ENCODE measurements at regions not wholly inside any gene's neighbourhood (a gene's known extent, or its start where the extent isn't known, plus 50 kb on each side); places are given as distances from the start of the nearest gene placed in this dataset.

DNA sequence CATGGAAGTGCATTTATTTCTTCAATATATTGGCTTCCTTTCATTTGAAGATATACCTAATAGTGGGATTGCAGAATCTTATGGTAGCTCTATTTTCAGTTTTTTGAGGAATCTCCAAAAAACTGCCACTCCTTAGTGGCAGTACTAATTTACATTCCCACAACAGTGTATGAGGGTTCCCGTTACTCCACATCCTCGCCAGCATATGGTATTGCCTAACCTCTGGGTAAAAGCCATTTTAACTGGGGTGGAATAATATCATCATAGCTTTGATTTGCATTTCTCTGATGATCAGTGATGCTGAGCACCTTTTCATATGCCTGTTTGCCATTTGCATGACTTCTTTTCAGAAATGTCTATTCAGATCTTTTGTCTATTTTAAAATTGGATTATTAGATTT lies 471.9 kb upstream of the UBE2E3 start:
- Histone ChIP-seq H3K27ac (no peak overlapping the region), H3K9me3 (no peaks in the 10 kb centered on the region), H3K4me3 (no peak overlapping the region), H3K36me3 (no peaks in the 10 kb centered on the region), H3K27me3 (no peaks in the 10 kb centered on the region), H3K4me1 (no peaks in the 10 kb centered on the region)
- TF ChIP-seq EP300 (IDR thresholded peaks at IDR 0.05) (no peak), CTCF (IDR thresholded peaks at IDR 0.05) (no peak), POLR2AphosphoS5 (IDR thresholded peaks at IDR 0.05) (no peak), POLR2A (IDR thresholded peaks at IDR 0.05) (no peak)
- intact Hi-C loops (cut with DNase I; ENCODE audit: low total_unique reads): no loop called here
- WGBS, 5 donors: 68 to 96% (median 87%) methylated on average over 2 of the region's 2 CpGs
- no peak for DNase-seq

DNA sequence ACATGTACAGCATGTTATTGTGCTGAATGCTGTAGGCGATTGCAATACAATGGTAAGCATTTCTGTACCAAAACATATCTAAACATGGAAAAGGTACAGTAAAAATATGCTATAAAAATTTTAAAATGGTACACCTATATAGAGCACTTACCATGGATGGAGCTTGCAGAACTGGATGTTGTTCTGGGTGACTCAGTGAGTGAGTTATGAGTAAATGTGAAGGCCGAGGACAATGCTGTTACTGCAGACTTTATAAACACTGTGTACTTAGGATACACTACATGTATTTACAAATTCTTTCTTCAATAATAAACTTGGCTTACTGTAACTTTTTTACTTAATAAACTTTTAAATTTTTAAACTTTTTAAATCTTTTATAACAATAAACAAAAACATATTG lies 473.4 kb upstream of the UBE2E3 start:
- intact Hi-C loops (cut with DNase I; ENCODE audit: low total_unique reads): no loop called here
- no peak for DNase-seq
- Histone ChIP-seq H3K36me3 (no peaks in the 10 kb centered on the region), H3K9me3 (no peaks in the 10 kb centered on the region), H3K27me3 (no peaks in the 10 kb centered on the region), H3K4me1 (no peaks in the 10 kb centered on the region), H3K27ac (no peak overlapping the region), H3K4me3 (no peak overlapping the region)
- TF ChIP-seq POLR2A (IDR thresholded peaks at IDR 0.05) (no peak), POLR2AphosphoS5 (IDR thresholded peaks at IDR 0.05) (no peak), EP300 (IDR thresholded peaks at IDR 0.05) (no peak), CTCF (IDR thresholded peaks at IDR 0.05) (no peak)
- 60 to 83% (median 78%) methylated on average over 2 of the region's 2 CpGs for WGBS, 5 donors

DNA sequence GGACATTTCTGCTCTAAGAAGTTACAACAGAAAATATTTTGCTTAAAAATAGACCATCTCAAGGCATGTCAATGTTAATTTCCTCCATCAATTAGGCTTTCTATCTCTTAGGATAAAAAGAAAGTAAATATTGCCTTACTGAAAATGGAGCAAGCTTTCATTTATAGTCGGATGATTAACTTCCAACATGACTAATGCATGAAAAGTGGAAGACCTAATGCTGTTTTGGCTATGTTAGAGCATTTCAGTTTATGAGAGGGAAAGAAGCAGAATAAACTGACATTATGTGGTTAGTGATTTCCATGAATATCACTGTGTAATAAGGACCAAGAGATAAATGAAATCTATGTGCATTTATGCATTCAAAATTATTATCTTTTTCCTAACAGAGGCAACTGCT lies 475.2 kb upstream of the UBE2E3 start:
- TF ChIP-seq POLR2A (IDR thresholded peaks at IDR 0.05) (no peak), POLR2AphosphoS5 (IDR thresholded peaks at IDR 0.05) (no peak), EP300 (IDR thresholded peaks at IDR 0.05) (no peak), CTCF (IDR thresholded peaks at IDR 0.05) (no peak)
- 13 to 31% (median 20%) methylated on average over 1 of the region's 1 CpG for WGBS, 5 donors

DNA sequence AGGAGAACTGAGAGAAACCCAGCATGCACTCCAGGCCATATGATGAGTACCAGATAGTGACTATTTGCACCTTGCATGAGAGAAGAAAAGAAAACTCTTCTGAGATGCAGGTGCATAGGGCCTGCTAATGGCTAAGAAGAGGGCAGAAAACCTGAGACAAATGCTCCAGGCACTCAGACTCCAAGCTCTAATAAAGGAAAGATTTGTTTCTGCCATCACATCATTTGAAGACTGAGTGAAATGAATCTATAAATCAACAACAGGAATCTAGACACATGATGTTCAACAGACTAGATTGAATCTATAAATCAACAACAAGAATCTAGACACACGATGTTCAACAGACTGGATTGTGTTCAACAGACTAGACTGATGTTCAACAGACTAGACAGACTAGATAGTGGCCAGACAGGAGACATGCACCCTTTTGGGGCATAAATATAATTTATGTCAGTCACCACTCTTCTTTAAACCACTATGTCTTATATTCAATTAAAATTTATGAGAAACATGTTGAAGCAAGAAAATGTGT lies 482.7 kb upstream of the UBE2E3 start:
- intact Hi-C loops (cut with DNase I; ENCODE audit: low total_unique reads): no loop called here
- 53 to 84% (median 82%) methylated on average over 1 of the region's 1 CpG for WGBS, 5 donors

More for the DNA sequence above, 475.2 kb upstream of the UBE2E3 start:
- Histone ChIP-seq H3K27me3 (no peaks in the 10 kb centered on the region), H3K4me1 (no peaks in the 10 kb centered on the region), H3K4me3 (no peak overlapping the region), H3K9me3 (no peaks in the 10 kb centered on the region), H3K27ac (peak overlapping the region in 1 of 5 donors; percentile 10), H3K36me3 (no peaks in the 10 kb centered on the region)
- DNase-seq: peak in 1 of 2 donors; percentile 15
- intact Hi-C loops (cut with DNase I; ENCODE audit: low total_unique reads): no loop called here

More for the DNA sequence above, 482.7 kb upstream of the UBE2E3 start:
- Histone ChIP-seq H3K36me3 (no peaks in the 10 kb centered on the region), H3K4me3 (no peak overlapping the region), H3K27me3 (no peaks in the 10 kb centered on the region), H3K4me1 (no peaks in the 10 kb centered on the region), H3K27ac (no peak overlapping the region), H3K9me3 (peaks cover 0 to 5% (median 2%) of the 10 kb centered on the region in 4 donors)
- TF ChIP-seq CTCF (IDR thresholded peaks at IDR 0.05) (no peak), POLR2A (IDR thresholded peaks at IDR 0.05) (no peak), EP300 (IDR thresholded peaks at IDR 0.05) (no peak), POLR2AphosphoS5 (IDR thresholded peaks at IDR 0.05) (no peak)
- no peak for DNase-seq
